HFFc6 (cell line): ENCODE measurements at regions not wholly inside any gene's neighbourhood (a gene's known extent, or its start where the extent isn't known, plus 50 kb on each side); places are given as distances from the start of the nearest gene placed in this dataset.
"Not testable (repeated sequence)": the region's sequence is repeated elsewhere in the genome, so short reads cannot be mapped to it uniquely, and the experiment has no call there.

Experiments
- DNase-seq: peaks from one replicate; pipeline ENCODE4 v3.0.0-alpha.2; 2018
- H3K27ac Mint-ChIP-seq: 2 replicates; pipeline ENCODE4 v1.8.0; 2020; ENCODE audit warnings: mild to moderate bottlenecking, mixed read lengths
- H3K27me3 Mint-ChIP-seq: 2 replicates; pipeline ENCODE4 v1.8.0; 2021; ENCODE audit warnings: mild to moderate bottlenecking, moderate library complexity, mixed read lengths; ENCODE audit not compliant: insufficient read depth
- H3K36me3 Mint-ChIP-seq: 2 replicates; pipeline ENCODE4 v1.8.0; 2021; ENCODE audit warnings: low read depth, mixed read lengths
- H3K4me1 Mint-ChIP-seq: 2 replicates; pipeline ENCODE4 v1.8.0; 2020; ENCODE audit warnings: low read depth, mixed read lengths
- H3K4me3 Mint-ChIP-seq: 2 replicates; pipeline ENCODE4 v1.8.0; 2020; ENCODE audit warnings: mild to moderate bottlenecking, moderate library complexity, mixed read lengths
- H3K9me3 Mint-ChIP-seq: 2 replicates; pipeline ENCODE4 v1.8.0; 2020; ENCODE audit warnings: mild to moderate bottlenecking, mixed read lengths
- CTCF ChIP-seq: fragments of 200-600 bp; sonication (generic); IDR thresholded peaks from 2 replicates; pipeline ENCODE4 v1.5.0; 2021; ENCODE audit warnings: antibody characterized with exemption, mild to moderate bottlenecking

DNA sequence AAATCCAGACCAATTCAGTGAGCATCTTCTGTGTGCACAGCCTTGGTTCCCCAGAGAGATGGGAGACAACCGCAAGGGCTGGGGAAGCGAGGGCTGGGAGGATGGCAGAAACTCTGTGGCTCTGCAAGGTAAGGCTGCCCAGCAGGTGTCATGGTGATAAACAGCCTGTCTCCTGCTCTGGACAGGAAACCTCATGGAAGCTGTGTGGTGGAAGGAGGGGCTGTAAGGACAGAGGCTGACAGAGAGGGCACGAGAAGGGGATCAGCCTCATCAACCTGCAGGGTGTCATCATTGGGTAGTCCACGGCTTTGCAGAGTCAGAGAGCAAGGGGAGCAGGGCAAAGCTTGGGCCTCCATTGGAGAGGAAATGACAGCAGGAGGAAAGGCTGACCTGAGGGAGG lies 138.4 kb upstream of the CADM1 start:
- peaks cover 3% of the 10 kb centered on the region for H3K27me3 Mint-ChIP-seq
- H3K27ac Mint-ChIP-seq: no peak overlapping the region
- no peak for DNase-seq
- no peak overlapping the region for H3K4me3 Mint-ChIP-seq
- H3K9me3 Mint-ChIP-seq: peaks cover 69% of the 10 kb centered on the region
- TF ChIP-seq CTCF: no peak
- H3K36me3 Mint-ChIP-seq: no peaks in the 10 kb centered on the region
- H3K4me1 Mint-ChIP-seq: no peaks in the 10 kb centered on the region

- no peak for TF ChIP-seq CTCF
- peaks cover 63% of the 10 kb centered on the region for H3K9me3 Mint-ChIP-seq
- no peak for DNase-seq
- H3K27me3 Mint-ChIP-seq: peaks cover 3% of the 10 kb centered on the region; the same call in 1 of the 2 replicates
- H3K36me3 Mint-ChIP-seq: no peaks in the 10 kb centered on the region
- no peak overlapping the region for H3K27ac Mint-ChIP-seq
- H3K4me3 Mint-ChIP-seq: no peak overlapping the region
- no peaks in the 10 kb centered on the region for H3K4me1 Mint-ChIP-seq
Observed at GRCh38 chr11:115637599-115638241, 133.5 kb upstream of the CADM1 start.

GRCh38 chr11:115636753-115637527 lies 132.7 kb upstream of the CADM1 start:
- Mint-ChIP-seq H3K27ac (no peak overlapping the region), H3K27me3 (peaks cover 3% of the 10 kb centered on the region; the same call in 1 of the 2 replicates), H3K9me3 (peaks cover 61% of the 10 kb centered on the region), H3K4me3 (no peak overlapping the region), H3K4me1 (no peaks in the 10 kb centered on the region), H3K36me3 (no peaks in the 10 kb centered on the region; the same call in 1 of the 2 replicates)
- no peak for TF ChIP-seq CTCF
- DNase-seq: no peak

DNA sequence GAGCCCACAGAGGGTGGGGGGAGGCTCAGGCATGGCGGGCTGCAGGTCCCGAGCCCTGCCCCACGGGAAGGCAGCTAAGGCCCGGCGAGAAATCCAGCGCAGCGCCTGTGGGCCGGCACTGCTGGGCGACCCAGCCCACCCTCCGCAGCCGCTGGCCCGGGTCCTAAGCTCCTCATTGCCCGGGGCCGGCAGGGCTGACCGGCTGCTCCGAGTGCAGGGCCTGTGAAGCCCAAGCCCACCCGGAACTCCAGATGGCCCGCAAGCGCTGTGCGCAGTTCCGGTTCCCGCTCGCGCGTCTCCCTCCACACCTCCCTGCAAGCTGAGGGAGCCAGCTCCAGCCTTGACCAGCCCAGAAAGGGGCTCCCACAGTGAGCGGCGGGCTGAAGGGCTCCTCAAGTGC lies 129.8 kb upstream of the CADM1 start:
- H3K27ac Mint-ChIP-seq, H3K27me3 Mint-ChIP-seq: not testable (repeated sequence)

DNA sequence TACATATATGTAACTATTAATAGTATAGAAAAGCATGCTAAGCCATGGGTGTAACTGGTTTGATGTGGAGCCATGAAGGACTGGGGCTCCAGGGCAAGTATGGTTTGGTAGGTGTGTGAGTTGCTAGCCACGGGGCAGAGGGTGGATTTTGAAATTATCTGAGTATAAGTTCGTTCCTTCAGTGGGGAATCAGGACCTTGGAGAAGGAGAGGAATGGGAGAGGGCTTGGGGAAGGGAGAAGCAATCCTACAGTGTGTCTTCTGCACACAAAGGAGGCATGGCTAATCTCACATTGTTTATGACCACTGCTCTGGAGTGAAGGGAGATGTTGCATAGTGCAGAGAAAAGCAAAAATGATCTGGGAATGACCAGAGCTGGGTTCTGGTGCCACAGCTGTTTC lies 127.8 kb upstream of the CADM1 start:
- TF ChIP-seq CTCF: no peak
- Mint-ChIP-seq H3K4me1 (no peaks in the 10 kb centered on the region), H3K27me3 (peaks cover 1% of the 10 kb centered on the region; the same call in 1 of the 2 replicates), H3K4me3 (no peak overlapping the region), H3K27ac (no peak overlapping the region), H3K9me3 (peaks cover 81% of the 10 kb centered on the region), H3K36me3 (no peaks in the 10 kb centered on the region; the same call in 1 of the 2 replicates)
- no peak for DNase-seq

More for the DNA sequence above, 129.8 kb upstream of the CADM1 start:
- not testable (repeated sequence) for H3K4me3 Mint-ChIP-seq, H3K36me3 Mint-ChIP-seq, H3K4me1 Mint-ChIP-seq, DNase-seq
- peaks cover 69% of the 10 kb centered on the region for H3K9me3 Mint-ChIP-seq

GRCh38 chr11:115631609-115632008 lies 127.4 kb upstream of the CADM1 start:
- H3K27ac Mint-ChIP-seq: no peak overlapping the region
- no peak for TF ChIP-seq CTCF
- no peaks in the 10 kb centered on the region; the same call in 1 of the 2 replicates for H3K36me3 Mint-ChIP-seq

More at GRCh38 chr11:115631609-115632008, 127.4 kb upstream of the CADM1 start:
- Mint-ChIP-seq H3K4me3 (no peak overlapping the region), H3K9me3 (peaks cover 80% of the 10 kb centered on the region), H3K4me1 (no peaks in the 10 kb centered on the region), H3K27me3 (peaks cover 1% of the 10 kb centered on the region; the same call in 1 of the 2 replicates)
- no peak for DNase-seq
